ENCODE measurements at regions not wholly inside any gene's neighbourhood (a gene's known extent, or its start where the extent isn't known, plus 50 kb on each side); places are given as distances from the start of the nearest gene placed in this dataset.

GRCh38 chr1:69203166-69203565, 364.6 kb upstream of the LRRC7 start:
- 85 to 100% (median 90%) methylated on average over 1 of the region's 1 CpG for WGBS, 3 donors

GRCh38 chr1:69213644-69214043, 354.1 kb upstream of the LRRC7 start:
- Histone ChIP-seq H3K36me3 (ENCODE audit: insufficient read depth in 1 of 2, low read depth in 1 of 2) (no peaks in the 10 kb centered on the region), H3K27ac (no peak overlapping the region), H3K9me3 (no peaks in the 10 kb centered on the region), H3K27me3 (ENCODE audit: insufficient read depth in 3 of 3, low read length in 2 of 3) (no peaks in the 10 kb centered on the region), H3K4me1 (no peaks in the 10 kb centered on the region), H3K4me3 (no peak overlapping the region)
- DNase-seq (no peak), ATAC-seq (no peak)
- intact Hi-C loops (cut with DNase I) = no loop called here
- WGBS, 3 donors = 87 to 88% (median 87%) methylated on average over 4 of the region's 4 CpGs
- no peak for TF ChIP-seq CTCF (IDR thresholded peaks at IDR 0.05)

More at GRCh38 chr1:69203166-69203565, 364.6 kb upstream of the LRRC7 start:
- Histone ChIP-seq H3K4me3 (no peak overlapping the region), H3K27me3 (ENCODE audit: insufficient read depth in 3 of 3, low read length in 2 of 3) (no peaks in the 10 kb centered on the region), H3K27ac (no peak overlapping the region), H3K36me3 (ENCODE audit: insufficient read depth in 1 of 2, low read depth in 1 of 2) (no peaks in the 10 kb centered on the region), H3K9me3 (no peaks in the 10 kb centered on the region), H3K4me1 (no peaks in the 10 kb centered on the region)
- TF ChIP-seq CTCF (IDR thresholded peaks at IDR 0.05) = no peak
- intact Hi-C loops (cut with DNase I) = no loop called here
- ATAC-seq (no peak), DNase-seq (no peak)

- no peak for ATAC-seq
- 86 to 89% (median 89%) methylated on average over 3 of the region's 3 CpGs for WGBS, 3 donors
- intact Hi-C loops (cut with DNase I) = no loop called here
Observed at GRCh38 chr1:69215883-69216282, 351.8 kb upstream of the LRRC7 start.

GRCh38 chr1:69220672-69221071, 347.1 kb upstream of the LRRC7 start:
- DNase-seq = no peak
- no peak overlapping the region for H3K27ac ChIP-seq
- intact Hi-C loops (cut with DNase I) = no loop called here
- TF ChIP-seq CTCF (IDR thresholded peaks at IDR 0.05) = no peak
- no peak for ATAC-seq
- no peaks in the 10 kb centered on the region for H3K4me1 ChIP-seq
- H3K9me3 ChIP-seq = no peaks in the 10 kb centered on the region
- no peak overlapping the region for H3K4me3 ChIP-seq
- no peaks in the 10 kb centered on the region for H3K27me3 ChIP-seq (ENCODE audit: insufficient read depth in 3 of 3, low read length in 2 of 3)
- H3K36me3 ChIP-seq (ENCODE audit: insufficient read depth in 1 of 2, low read depth in 1 of 2) = no peaks in the 10 kb centered on the region
- WGBS, 3 donors = 83 to 98% (median 95%) methylated on average over 1 of the region's 1 CpG

More at GRCh38 chr1:69215883-69216282, 351.8 kb upstream of the LRRC7 start:
- no peak for TF ChIP-seq CTCF (IDR thresholded peaks at IDR 0.05)
- Histone ChIP-seq H3K4me3 (no peak overlapping the region), H3K36me3 (ENCODE audit: insufficient read depth in 1 of 2, low read depth in 1 of 2) (no peaks in the 10 kb centered on the region), H3K4me1 (no peaks in the 10 kb centered on the region), H3K9me3 (no peaks in the 10 kb centered on the region), H3K27me3 (ENCODE audit: insufficient read depth in 3 of 3, low read length in 2 of 3) (no peaks in the 10 kb centered on the region), H3K27ac (no peak overlapping the region)
- DNase-seq = no peak

- intact Hi-C loops (cut with DNase I) = no loop called here
Observed at GRCh38 chr1:69221524-69221923, 346.2 kb upstream of the LRRC7 start.

More at GRCh38 chr1:69221524-69221923, 346.2 kb upstream of the LRRC7 start:
- no peak for DNase-seq
- H3K27me3 ChIP-seq (ENCODE audit: insufficient read depth in 3 of 3, low read length in 2 of 3) = no peaks in the 10 kb centered on the region
- no peak overlapping the region for H3K4me3 ChIP-seq
- H3K36me3 ChIP-seq (ENCODE audit: insufficient read depth in 1 of 2, low read depth in 1 of 2) = no peaks in the 10 kb centered on the region
- H3K27ac ChIP-seq = no peak overlapping the region
- H3K4me1 ChIP-seq = no peaks in the 10 kb centered on the region
- TF ChIP-seq CTCF (IDR thresholded peaks at IDR 0.05) = no peak
- WGBS, 3 donors = 30 to 46% (median 37%) methylated on average over 1 of the region's 1 CpG
- no peak for ATAC-seq
- H3K9me3 ChIP-seq = no peaks in the 10 kb centered on the region

All from psoas muscle (tissue), 7 donors.